ENCODE measurements at regions not wholly inside any gene's neighbourhood (a gene's known extent, or its start where the extent isn't known, plus 50 kb on each side); places are given as distances from the start of the nearest gene placed in this dataset.

DNA sequence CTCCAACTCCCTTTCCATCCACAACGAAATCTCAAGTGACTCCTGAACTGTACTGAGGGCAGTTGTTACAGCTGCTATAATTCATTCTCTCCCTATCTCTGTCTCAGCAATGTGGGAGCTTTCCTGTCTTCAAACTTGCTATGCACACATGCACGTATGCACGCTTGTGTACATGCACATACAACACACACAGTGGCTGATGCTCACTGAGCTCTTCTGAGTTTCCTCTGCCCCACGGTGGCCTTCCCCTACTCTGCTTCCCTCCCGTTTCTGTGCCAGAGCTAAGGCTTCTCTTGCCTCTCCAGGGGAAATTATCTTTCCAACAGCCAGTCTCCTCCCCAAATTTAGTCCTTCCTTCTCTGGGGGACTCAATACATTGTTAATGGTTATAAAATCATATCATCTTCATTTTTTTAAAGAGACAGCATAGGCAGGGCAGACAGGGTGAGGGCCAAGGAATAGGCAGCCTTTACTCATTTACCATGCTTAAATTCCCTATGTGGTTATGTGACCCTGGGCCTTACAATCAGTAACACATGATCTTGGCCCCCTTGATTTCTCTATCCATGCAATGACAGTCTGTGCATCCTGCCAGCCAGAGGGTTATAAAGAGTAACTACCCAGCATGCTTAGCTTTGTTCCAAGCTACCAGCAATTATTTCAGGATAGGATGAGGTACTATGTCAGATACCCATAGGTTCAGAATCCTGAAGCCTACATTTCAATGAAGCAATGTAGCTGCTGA lies 111.9 kb upstream of the HMGA2 start:
- intact Hi-C loops (cut with micrococcal nuclease; ENCODE audit: unreplicated experiment), result no loop called here
- TF ChIP-seq CTCF (IDR thresholded peaks at IDR 0.05) (no peak), REST (IDR thresholded peaks at IDR 0.05; ENCODE audit: insufficient read depth in 1 of 2, low read depth in 2 of 2, low read length in 1 of 2) (no peak), POLR2AphosphoS5 (IDR thresholded peaks at IDR 0.05; ENCODE audit: low read depth, low read length) (no peak), TCF7L2 (IDR thresholded peaks at IDR 0.05; ENCODE audit: low read depth, low read length) (no peak), SIN3A (IDR thresholded peaks at IDR 0.05; ENCODE audit: borderline replicate concordance, insufficient read depth, low read depth, low read length) (no peak)
- ATAC-seq (no peak), DNase-seq (ENCODE audit: low read depth, low spot score) (no peak)
- in situ Hi-C loops (cut with HindIII; ENCODE audit: low pct_unique_long_range_greater_than_20kb, low sequenced_read_pairs), result no loop called here
- no peak overlapping the region for H3K4me3 ChIP-seq (ENCODE audit: low read depth in 2 of 2, low read length in 2 of 2)
- no peaks in the 10 kb centered on the region for H3K4me1 ChIP-seq (ENCODE audit: control insufficient read depth, insufficient read depth, low read length)
- no peaks in the 10 kb centered on the region; the same call in 1 of the 2 replicates for H3K36me3 ChIP-seq (ENCODE audit: control insufficient read depth, insufficient read depth, low read length)
- ChIA-PET POLR2A (no interaction called here), CTCF (no interaction called here)
- no TSS peak for BruUV-seq (replicated peaks)
- no peaks in the 10 kb centered on the region for H3K9me3 ChIP-seq (ENCODE audit: control insufficient read depth, insufficient read depth, low read depth, low read length)
- no peaks in the 10 kb centered on the region for H3K27me3 ChIP-seq (ENCODE audit: control insufficient read depth, insufficient read depth, low read length)
- H3K27ac ChIP-seq (ENCODE audit: low read length), result no peak overlapping the region

DNA sequence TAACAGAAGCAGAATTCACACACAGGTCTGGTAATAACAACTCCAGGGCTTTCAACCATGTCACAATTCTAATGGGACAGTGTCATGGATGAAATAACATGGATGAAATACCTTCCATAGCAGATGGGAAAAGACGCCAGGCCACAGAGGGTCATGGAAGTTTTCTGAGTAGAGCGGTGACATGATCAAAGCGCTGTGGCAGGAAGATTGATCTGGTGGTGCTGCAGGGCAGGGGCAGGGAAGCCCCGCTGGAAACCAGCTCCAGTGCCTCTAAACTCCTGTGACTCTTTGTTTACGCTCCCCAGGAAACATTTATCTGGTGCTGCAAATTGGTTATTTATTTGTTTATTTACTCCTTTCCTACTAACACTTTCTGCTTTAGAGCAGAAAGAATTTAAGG lies 108.3 kb upstream of the HMGA2 start:
- Histone ChIP-seq H3K9me3 (ENCODE audit: control insufficient read depth, insufficient read depth, low read depth, low read length) (no peaks in the 10 kb centered on the region), H3K4me1 (ENCODE audit: control insufficient read depth, insufficient read depth, low read length) (no peaks in the 10 kb centered on the region), H3K36me3 (ENCODE audit: control insufficient read depth, insufficient read depth, low read length) (no peaks in the 10 kb centered on the region; the same call in 1 of the 2 replicates), H3K4me3 (ENCODE audit: low read depth in 2 of 2, low read length in 2 of 2) (no peak overlapping the region), H3K27me3 (ENCODE audit: control insufficient read depth, insufficient read depth, low read length) (no peaks in the 10 kb centered on the region), H3K27ac (ENCODE audit: low read length) (no peak overlapping the region)
- ChIA-PET CTCF (no interaction called here), POLR2A (no interaction called here)
- DNase-seq (ENCODE audit: low read depth, low spot score) (no peak), ATAC-seq (no peak)
- TF ChIP-seq TCF7L2 (IDR thresholded peaks at IDR 0.05; ENCODE audit: low read depth, low read length), result no peak
- no peak for TF ChIP-seq CTCF (IDR thresholded peaks at IDR 0.05)
- TF ChIP-seq REST (IDR thresholded peaks at IDR 0.05; ENCODE audit: insufficient read depth in 1 of 2, low read depth in 2 of 2, low read length in 1 of 2), result no peak
- no peak for TF ChIP-seq SIN3A (IDR thresholded peaks at IDR 0.05; ENCODE audit: borderline replicate concordance, insufficient read depth, low read depth, low read length)
- TF ChIP-seq POLR2AphosphoS5 (IDR thresholded peaks at IDR 0.05; ENCODE audit: low read depth, low read length), result no peak
- in situ Hi-C loops (cut with HindIII; ENCODE audit: low pct_unique_long_range_greater_than_20kb, low sequenced_read_pairs) (no loop called here), intact Hi-C loops (cut with micrococcal nuclease; ENCODE audit: unreplicated experiment) (no loop called here)
- no TSS peak for BruUV-seq (replicated peaks)

Measured in Panc1 (cell line).